ENCODE measurements at regions not wholly inside any gene's neighbourhood (a gene's known extent, or its start where the extent isn't known, plus 50 kb on each side); places are given as distances from the start of the nearest gene placed in this dataset.
"Not testable (repeated sequence)": the region's sequence is repeated elsewhere in the genome, so short reads cannot be mapped to it uniquely, and the experiment has no call there.

DNA sequence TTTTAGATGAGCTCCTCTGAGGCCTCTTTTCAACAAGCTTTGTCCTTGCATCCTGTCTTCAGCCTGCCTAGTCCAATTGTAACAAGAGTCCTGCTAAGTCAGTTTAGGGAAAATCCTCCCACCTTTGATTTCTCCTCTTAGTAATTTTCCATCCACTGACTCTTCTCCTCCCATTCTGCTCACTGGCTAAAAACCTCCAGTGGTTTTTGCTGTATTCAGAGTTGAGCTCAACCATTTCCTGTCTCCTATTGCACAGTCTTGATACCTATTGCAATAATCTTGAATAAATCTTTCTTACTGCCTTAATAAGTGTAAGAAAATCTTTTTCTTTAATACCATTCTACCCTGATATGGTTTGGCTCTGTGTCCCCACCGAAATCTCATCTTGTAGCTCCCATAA is 117.8 kb upstream of the ENPP6 start:
- DNase-seq = no peak

DNA sequence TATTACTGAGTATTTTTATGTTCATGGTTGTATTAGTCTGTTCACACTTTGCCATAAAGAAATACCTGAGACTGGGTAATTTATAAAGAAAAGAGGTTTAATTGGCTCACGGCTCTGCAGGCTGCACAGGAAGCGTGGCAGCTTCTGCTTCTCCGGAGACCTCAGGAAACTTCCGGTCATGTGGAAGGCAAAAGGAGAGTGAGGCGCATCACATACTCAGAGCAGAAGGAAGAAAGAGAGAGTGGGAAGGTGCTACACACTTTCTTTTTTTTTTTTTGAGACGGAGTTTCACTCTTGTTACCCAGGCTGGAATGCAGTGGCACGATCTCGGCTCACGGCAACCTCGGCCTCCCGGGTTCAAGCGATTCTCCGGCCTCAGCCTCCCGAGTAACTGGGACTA is 115.8 kb upstream of the ENPP6 start:
- DNase-seq = not testable (repeated sequence)

DNA sequence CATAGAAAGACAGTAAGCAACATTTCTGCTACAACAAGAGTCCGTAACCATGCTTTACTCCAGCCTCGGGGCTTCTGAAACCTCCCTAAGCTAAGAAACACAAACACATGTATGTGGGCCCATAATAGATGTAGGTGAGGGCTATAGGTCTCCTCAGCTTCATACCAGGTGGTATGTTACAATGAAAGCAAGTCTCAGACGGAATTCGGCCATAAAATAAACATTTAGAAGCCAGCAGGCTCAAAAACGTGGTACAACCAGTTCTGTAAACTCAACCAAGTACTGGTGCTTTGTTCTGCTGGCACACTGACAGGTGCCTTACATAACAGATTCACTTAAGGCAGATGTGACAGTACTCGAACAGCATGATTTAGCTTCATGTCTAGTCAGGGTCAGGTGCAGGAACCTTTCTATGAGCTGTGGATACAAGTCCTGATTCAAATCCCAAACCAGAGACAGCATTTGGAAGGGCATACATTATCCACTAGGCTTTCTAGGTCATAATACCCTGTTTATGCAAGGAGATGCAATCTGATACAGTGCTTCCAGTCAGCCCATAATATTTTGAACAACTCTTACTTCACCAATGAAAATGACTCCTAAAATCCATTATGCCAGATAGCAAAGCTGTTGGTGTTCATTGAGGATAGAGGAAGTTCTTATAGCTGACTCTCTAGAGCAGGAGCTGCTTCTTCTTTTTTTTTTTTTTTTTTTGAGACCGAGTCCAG is 113.8 kb upstream of the ENPP6 start:
- DNase-seq = no peak

DNA sequence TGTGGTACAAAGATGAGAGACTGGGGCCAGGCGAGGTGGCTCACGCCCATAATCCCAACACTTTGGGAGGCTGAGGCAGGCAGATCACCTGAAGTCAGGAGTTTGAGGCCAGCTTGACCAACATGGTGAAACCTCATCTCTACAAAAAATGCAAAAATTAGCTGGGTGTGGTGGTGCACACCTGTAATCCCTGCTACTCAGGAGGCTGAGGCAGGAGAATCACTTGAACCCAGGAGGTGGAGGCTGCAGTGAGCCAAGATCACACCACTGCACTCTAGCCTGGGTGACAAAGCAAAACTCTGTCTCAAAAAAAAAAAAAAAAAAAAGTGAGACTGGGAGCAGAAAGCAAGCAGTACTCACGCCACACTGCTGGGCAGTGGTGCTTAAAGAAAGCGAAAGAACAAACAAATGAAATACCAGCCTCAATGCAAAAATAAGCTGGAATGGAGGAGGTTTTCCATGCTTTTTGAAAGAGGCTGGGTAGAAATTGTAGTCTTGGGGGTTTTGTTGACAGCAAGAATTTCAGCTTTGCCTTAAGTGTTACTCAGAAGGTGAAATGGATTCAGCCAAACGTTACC is 112.9 kb upstream of the ENPP6 start:
- DNase-seq = not testable (repeated sequence)

DNA sequence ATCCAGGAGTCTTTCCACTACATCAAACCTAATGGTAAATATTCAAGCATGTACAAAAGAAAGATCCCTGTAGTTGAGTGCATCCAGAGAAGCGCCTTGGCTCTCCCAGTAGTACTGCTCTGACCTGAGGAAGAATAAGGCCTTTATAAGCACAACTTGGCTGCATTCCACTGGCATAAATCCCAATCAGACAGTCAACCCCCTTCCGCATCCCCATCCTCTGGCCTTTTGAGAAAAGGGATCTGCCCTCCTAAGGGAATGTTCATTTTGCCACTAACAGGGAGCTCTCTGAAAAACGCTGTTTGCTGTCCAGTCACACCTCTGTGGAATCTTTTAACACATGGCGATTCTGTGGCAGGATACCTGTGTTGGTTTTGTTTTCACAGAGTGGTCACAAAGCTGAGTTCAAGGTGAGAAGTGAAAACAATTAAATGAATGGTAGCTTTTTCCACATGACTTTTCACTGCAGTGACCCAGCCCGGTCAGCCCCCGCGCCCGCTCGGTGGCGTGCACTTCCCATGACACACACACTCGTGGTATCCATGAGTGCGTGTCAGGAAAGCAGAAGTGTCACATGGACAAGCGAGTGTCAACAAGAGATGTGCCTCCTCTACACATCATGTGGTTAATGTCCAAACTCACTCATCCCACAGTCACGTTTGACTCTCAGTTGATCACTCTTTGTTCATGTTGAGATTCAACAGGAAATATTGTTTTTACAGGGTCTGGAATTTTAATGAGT is 112.2 kb upstream of the ENPP6 start:
- no peak for DNase-seq

DNA sequence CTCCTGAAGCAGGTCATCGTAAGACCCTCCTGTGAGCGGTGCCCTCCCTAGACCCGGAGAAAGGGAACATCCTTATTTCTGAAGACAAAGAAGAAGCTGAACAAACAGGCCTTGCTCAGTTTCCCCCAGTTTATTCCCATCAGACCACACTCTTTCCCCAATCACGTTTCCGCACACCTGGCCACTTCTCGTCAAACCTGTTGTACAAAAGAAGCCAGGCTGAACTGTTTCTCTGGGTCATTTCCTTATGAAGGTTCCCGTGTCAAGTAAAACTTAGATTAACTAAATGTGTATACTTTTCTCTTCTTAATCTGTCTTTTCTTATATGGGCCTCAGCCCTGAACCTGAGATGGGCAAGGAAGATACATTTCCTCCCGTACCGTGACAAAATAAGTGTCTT is 111.6 kb upstream of the ENPP6 start:
- DNase-seq = no peak

DNA sequence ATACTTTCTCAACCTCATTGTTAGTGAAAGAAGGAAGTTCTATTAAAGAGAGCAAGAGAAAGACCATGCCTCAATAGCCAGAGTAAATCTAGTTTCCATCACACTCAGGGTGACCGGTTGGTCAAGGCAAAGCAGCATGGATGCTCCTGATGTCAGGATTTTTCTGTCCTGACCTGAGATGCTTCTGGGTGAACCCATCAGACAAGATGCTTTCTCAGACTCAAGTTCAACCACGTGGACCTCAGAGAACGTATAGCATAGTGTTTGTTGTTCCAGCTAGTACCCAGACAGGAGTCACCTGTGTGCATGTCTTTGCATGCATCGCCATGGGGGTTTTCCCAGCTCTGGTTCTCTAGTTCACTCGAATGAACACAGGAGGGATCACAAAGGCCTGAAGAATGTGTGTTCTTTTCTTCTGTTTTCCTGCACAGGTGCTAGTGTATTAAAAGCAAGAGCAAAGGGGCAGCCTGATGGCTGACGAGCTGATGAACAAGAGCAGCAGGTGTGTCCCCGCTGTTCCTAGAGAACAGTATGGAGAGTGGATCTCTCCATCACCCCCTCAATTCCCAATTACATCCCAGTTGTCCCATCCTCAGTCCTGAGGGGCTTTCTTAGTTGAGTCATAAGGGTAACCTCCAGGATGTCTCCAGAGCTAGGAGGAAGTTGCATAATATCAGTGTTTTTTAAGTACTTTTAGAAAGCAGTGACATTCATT is 110.5 kb upstream of the ENPP6 start:
- peak; percentile 38 for DNase-seq

DNA sequence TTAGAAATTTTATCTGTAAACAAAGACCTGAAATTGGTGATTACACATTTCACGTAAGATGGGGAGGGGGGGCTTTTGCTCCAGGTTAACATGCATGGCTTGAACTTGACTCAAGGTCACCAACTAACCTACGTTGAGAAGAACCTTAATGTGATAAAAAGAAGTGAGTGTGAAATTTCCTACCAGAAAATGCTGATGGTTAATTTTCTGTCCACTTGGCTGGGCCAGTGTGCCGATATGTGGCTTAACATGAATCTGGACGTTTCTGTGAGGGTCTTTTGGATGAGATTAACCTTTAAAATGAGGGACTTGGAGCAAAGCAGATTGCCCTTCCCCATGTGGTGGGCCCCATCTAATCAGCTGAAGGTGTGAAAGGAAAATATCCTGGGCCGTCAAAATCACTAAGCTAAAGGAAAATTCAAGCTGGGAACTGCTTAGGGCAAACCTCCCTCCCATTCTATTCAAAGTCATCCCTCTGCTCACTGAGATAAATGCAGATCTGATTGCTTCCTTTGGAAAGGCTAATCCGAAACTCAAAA is 107.3 kb upstream of the ENPP6 start:
- DNase-seq = no peak

DNA sequence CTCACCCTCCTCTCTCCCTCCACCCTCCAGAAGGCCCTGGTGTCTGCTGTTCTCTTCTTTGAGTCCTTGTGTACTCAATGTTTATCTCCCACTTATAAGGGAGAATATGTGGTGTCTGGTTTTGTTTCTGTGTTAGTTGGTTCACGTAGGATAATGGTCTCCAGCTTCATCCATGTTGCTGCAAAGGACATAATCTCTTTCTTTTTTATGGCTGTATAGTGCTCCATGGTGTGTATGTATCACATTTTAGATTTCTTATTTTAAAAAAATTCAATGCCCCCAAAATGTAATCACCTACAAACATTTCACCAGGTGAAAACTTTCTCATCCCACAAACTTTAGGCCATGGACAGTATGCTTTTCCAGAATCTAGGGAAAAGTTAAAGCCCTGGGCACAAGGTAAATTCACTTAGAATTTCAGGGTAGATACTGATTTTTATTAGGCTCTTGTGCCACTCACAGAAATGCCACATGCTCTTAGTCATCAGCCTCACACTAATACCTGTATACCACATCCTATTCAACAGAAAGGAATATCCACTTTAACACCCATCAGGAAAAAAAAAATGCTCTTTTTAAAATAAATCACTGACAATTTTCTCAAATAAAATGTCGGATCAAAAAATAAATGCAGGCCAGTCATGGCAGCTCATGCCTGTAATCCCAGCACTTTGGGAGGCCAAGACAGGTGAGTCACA is 104.8 kb upstream of the ENPP6 start:
- no peak for DNase-seq

DNA sequence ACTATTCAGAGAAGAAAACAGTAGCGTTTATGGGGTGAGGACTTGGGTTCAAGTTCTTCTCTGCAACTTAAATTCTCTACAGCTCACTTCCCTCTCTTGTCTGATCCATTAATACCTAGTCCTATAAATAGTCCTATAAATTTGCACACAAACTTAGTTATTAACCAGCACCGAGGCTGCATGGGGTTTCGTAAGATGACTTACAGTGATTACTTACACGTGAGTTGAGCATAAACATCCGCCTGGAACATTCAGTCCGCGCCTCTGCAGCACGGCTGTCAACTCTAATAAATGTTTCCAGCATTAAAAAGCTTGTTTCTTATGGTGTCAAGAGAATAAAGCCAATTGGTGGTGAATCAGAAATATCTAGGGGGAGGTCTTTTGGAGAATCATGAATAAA is 103.0 kb upstream of the ENPP6 start:
- no peak for DNase-seq

DNA sequence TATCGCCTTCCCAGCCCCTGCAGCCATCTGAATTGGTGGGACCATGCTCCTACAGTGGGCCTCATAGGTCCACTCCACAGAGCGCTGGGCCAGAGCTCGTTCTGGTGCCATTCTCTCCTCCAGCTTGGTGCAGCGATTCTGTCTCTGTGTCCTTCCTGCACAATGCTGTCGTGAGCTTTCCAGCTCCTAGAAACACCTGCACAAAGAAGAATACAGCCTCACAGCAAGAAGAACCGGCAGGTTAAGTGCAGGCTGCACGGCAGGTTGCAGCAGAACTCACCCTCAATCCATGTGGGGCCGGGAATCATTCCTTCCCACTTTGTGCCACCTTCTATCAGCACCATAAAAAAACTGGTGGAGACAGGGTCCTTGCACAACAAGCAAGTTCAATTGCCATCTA is 101.2 kb upstream of the ENPP6 start:
- no peak for DNase-seq

DNA sequence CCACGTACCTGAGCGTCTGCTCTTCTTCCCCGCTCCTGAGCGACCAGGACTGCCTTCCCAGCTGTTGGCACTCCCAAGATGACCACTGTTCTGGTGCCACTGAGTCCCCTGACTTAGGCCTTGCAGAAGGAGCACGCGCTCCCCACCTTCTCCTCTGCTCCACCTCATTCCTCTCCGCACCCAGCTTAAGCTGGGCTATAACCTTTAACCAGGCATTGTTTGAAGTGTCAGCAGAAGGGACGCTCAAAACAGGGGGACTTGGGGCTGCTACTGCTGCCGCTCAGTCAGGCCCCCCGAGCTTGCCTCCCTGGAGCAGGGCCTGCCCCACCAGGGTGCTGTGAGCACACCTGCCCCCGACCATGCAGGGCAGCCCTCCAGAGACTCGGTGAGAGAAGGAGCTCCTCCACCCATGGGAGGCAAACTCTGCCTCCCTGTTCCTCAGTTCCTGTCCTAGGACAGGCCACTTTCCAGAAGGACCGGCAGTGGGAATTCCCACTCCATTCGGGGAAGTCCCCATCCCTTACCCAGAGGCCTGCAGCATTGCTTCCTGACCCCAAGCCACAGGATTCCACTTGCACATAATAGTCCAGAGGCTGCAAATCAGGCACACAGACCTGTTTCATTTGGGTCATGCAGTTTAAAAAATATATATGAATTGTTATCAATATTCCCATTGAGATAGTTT is 99.7 kb upstream of the ENPP6 start:
- no peak for DNase-seq

DNA sequence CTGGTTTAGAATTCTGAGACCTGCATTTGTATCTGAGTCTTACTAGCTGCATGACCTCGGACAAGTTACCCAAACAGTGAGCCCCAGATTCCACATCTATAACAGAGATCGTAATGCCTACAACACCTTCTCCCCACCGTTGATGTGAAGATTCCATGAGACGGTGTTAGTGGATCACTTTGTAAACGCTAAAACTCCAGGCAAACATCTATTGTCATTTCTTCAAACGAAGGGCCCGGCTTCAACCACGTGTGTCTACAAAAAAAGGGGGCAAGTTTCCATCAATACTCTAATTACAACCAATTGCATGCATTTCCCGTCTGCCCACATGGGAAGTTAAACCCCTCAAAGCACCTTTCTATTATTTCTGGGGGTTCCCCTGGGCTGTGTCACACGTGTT is 99.1 kb upstream of the ENPP6 start:
- DNase-seq = no peak

DNA sequence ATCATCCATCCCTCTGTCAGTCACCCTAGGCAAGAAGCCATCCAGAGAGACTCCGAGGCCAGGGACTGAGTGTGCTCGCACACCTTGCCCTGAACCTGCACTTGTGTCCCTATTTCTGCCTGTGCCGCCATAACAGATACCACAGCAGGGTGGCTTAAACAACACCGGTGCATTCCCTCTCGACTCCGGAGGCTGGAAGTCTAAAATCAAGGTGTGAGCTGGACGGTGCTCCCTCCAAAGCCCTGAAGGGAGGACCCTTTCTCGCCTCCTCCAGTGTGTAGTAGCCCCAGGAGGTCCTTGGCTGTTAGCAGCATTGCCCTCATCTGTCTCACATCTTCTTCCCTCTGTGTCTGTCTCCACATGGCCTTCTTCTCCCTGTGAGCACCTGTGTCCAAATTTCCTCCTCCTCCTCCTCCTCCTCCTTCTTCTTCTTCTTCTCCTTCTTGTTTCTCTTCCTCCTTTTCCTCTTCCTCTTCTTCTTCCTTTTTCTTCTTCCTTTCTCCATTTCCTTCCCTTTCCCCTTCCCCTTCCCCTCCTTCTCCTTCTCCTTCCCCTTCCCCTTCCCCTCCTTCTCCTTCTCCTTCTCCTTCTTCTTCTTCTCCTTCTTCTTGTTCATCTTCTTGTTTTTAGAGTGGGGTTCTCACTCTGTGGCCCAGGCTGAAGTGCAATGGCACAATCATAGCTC is 98.1 kb upstream of the ENPP6 start:
- no peak for DNase-seq

DNA sequence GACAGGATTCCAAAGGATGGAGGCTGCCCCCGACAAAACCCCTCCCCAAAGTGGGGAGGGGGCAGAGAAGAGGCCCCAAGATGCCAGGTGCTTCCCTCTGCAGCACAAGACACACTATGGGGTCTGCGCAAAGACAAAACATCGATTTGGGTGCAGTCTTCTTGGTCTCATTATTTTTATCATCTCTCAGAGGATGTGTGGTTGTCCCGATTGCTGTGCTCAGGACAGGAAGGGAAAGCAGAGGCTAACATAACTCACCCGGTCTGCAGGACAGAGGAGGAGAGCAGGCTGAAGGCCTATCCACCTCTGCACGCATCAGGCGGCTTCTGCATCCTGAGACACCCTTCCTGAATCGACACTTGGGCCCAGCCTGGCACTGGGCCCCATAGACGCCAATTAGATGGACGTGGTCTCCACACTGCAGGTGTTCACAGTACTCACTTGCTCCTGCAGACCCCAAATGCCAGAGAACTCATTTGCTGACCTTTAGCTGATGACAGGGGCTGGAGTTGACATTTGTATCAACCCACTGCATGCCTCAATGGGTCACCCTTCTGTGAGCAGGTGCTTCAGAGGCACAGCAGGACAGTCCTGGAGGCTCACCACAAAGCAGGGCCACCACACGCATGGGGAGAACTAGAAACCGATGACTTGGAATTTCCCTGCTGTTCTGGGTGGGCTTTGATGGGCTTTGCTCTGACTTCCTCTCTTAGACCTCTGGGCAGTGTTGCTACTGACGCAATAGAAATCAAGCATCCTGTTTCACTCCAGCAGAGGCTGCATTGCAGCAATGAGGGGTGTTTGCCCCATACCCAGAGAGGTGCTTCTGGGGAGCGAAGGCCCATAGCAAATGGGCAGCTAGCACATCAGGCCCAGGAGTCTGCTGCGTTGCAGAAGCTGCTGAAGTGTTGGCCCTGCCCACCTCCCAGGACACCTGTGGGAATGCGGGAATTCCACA is 96.3 kb upstream of the ENPP6 start:
- no peak for DNase-seq

DNA sequence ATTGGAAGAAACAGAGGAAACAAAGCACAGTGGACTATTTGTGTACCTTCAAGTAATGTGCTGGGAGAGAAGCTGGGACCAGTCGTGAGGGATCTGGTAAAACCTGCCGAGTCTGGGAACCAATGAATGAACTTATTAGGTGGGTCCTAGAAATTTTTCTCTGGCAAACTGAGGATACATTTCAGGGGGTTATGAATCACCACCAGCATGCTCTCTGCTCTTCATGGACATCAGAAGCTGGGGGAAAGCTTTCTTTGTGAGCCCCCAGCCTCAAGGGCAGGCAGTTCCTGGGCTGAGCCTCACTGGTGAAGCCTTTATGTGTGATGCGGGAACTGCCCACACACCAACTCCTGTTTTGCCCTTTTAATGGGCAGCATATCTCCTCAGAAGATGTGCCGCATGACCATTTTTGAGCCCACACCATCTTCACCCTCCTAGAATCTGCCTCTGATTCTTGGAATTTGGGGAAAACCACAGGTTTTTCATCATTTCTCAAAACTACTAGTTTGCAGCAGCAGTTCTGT is 95.4 kb upstream of the ENPP6 start:
- DNase-seq = no peak

DNA sequence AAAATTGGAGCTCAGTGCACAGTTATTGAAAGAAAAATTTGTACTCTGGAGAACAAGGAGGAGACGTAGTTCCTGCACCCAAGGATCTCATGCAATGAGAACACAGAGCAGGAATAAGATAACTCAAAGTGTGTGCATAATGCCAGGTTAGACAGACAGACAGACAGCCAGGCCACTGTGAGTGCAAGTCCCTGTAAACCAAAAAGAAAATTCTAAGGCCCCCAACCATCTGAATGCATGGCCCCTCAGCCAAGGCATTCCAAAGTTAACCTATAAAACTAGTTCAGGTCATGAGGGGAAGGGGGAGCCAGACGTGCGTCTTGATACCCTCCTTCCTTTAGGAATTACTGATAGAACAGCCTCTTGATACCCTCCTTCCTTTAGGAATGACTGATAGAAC is 94.5 kb upstream of the ENPP6 start:
- no peak for DNase-seq

DNA sequence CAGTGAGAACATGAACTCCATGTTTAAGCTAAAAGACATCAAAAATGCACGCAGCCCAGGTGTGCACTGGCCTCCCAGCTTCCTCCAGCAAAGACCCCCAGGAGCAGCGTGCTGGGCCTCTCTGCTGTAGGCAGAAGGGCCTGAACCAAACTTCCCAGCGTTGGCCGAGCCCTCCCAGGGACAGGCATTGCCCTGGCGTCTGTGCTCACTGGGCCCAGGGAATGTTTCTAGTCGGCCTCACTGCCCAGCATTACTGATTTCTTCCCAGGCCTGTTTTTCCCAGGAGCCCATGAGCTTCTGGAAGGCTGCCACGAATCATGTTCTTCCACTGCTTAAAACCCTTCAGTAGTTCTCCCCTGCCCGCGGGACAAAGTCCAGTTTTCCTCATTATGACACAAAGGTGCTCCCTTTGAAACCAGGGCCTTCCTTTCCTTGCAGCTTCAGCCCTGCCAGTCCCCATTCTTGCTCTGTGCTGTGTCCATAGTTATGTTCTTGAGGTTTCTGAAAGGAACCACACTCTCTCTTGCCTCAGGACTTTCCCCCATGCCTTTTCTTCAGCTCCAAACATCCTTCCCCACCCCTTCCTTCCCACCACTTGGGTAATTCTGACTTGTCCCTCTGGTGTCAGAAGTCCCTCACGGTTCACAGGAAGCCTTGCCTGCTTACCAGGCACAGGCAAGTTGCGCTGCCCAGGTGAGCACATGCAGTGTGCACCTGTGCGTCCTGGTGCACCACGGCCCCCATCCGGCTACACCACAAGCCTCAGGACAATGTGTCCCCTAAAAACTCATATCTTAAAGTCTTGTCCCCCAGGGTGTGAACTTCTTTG is 93.4 kb upstream of the ENPP6 start:
- DNase-seq = no peak

DNA sequence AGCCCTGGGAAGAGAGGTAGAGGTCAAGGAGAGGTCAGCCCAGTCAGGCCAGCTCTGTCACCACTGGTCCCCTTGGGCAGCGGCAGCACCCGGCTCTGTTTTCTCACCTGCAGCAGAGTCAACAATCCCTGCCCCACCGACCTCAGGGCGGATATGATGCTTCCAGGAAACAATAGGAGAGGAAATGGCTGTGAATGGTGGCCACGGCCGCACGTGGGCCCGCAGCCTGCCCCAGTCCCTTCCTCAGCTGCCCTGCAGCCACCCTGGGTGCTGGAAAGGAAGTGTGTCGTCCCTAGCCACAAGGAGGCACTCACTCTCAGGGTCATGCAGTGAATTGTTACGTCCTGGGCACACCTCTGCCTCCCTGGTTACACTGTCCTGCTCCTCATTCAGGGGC is 92.5 kb upstream of the ENPP6 start:
- DNase-seq = peak; percentile 29

Data from stimulated activated CD4-positive, alpha-beta T cell treated with anti-CD3 and anti-CD28 coated beads, Interleukin-4, amount 100 ng/mL, for 1 hour (primary cell).